A549 (cell line): ENCODE measurements at regions not wholly inside any gene's neighbourhood (a gene's known extent, or its start where the extent isn't known, plus 50 kb on each side); places are given as distances from the start of the nearest gene placed in this dataset.

Experiments used
- POLR2AphosphoS2 ChIP-seq: conservative IDR thresholded peaks from 2 replicates; pipeline ENCODE4 v1.6.1; 2012; ENCODE audit warnings: low read length, improper control_type of control experiment, inconsistent platforms
- SMC3 ChIP-seq: fragments of >200 bp; sonication (Bioruptor Twin); formaldehyde crosslinking; IDR thresholded peaks from 3 replicates; pipeline ENCODE4 v1.6.1; 2018; ENCODE audit warnings: inconsistent platforms
- TF ChIP-seq, protein P1 (sequence below): IDR thresholded peaks from 2 replicates; pipeline ENCODE4 v1.6.1; 2012
- TF ChIP-seq, protein P2 (sequence below): fragments of >200 bp; sonication (Bioruptor Twin); formaldehyde crosslinking; IDR thresholded peaks from 3 replicates; pipeline ENCODE4 v1.5.1; 2016
- TF ChIP-seq, protein P3 (sequence below): IDR thresholded peaks from 2 replicates; pipeline ENCODE4 v1.6.1; 2012

DNA sequence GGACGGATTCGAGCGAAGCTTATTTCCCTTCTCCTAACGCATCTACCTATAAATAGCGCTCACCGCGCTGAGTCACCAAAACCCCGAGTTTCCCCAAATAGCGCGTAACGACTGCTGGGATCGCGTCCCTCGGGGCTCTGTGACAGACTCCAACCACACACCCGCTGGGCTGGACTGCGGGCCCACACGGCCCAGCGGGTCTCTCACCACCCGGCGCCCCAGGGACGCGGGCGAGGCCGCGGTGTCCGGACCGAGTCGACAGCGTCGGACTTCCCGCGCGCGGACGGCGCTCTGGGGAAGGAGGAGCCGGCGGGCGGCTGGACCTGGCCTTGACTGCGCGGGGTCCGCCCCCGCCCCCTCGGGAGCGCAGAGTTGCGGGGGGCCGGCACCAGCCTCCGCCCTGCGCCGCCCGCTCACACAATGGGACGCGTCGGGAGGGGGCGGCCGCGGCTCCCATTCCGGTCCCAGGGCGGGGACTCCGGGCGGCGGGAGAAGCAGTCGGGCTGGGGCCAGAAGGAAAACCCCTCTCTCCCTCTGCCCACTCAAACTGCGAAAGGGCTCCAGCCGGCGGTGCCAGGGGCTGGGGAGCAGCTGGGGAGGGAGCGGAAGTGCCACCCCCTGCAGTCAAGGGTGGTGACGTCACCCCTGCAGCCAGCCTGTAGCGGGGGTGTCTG is 108.8 kb downstream of the KCNRG start:
- TF ChIP-seq POLR2AphosphoS2, result no peak
- 0 out of 3 replicates have a peak, but pooled peaks have one; percentile 15 for TF ChIP-seq SMC3
- TF ChIP-seq, protein P1, sequence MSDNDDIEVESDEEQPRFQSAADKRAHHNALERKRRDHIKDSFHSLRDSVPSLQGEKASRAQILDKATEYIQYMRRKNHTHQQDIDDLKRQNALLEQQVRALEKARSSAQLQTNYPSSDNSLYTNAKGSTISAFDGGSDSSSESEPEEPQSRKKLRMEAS, result peak; percentile 21; the same call in 1 of the 2 replicates
- TF ChIP-seq, protein P2, sequence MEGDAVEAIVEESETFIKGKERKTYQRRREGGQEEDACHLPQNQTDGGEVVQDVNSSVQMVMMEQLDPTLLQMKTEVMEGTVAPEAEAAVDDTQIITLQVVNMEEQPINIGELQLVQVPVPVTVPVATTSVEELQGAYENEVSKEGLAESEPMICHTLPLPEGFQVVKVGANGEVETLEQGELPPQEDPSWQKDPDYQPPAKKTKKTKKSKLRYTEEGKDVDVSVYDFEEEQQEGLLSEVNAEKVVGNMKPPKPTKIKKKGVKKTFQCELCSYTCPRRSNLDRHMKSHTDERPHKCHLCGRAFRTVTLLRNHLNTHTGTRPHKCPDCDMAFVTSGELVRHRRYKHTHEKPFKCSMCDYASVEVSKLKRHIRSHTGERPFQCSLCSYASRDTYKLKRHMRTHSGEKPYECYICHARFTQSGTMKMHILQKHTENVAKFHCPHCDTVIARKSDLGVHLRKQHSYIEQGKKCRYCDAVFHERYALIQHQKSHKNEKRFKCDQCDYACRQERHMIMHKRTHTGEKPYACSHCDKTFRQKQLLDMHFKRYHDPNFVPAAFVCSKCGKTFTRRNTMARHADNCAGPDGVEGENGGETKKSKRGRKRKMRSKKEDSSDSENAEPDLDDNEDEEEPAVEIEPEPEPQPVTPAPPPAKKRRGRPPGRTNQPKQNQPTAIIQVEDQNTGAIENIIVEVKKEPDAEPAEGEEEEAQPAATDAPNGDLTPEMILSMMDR, result no peak
- TF ChIP-seq, protein P3, sequence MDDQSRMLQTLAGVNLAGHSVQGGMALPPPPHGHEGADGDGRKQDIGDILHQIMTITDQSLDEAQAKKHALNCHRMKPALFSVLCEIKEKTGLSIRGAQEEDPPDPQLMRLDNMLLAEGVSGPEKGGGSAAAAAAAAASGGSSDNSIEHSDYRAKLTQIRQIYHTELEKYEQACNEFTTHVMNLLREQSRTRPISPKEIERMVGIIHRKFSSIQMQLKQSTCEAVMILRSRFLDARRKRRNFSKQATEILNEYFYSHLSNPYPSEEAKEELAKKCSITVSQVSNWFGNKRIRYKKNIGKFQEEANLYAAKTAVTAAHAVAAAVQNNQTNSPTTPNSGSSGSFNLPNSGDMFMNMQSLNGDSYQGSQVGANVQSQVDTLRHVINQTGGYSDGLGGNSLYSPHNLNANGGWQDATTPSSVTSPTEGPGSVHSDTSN, result 0 out of 2 replicates have a peak, but pooled peaks have one; percentile 17
